ENCODE measurements at regions not wholly inside any gene's neighbourhood (a gene's known extent, or its start where the extent isn't known, plus 50 kb on each side); places are given as distances from the start of the nearest gene placed in this dataset.
"Not testable (repeated sequence)": the region's sequence is repeated elsewhere in the genome, so short reads cannot be mapped to it uniquely, and the experiment has no call there.

DNA sequence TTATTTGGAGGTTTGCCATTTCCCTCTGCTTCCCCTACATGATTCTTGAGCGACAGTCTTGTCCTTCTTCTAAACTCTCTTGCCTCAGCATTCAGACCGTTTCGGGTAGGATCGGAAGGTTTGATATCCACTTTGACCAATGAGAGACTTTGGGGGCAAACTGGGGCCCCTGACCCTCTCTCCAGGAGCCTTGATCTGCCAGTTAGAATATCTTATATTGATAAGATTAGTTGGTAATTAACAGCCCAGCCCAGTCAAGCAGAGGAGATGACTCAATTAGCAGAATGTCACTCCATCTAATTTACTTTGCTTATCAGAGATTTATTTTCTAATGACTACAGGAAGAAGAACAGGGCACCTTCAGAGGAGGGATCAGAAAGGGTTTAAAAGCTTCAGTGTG, 532.8 kb downstream of the XYLT1 start:
- CTCF ChIA-PET = no interaction called here
- Histone ChIP-seq H3K9me3 (ENCODE audit: low read length) (no peaks in the 10 kb centered on the region), H3K9ac (ENCODE audit: low read length) (no peak overlapping the region), H3K27ac (ENCODE audit: low read length) (no peak overlapping the region), H3K4me2 (ENCODE audit: low read length) (no peak overlapping the region), H3K4me3 (ENCODE audit: low read length) (no peak overlapping the region), H3K27me3 (ENCODE audit: low read length) (no peaks in the 10 kb centered on the region), H4K20me1 (ENCODE audit: low read length) (no peaks in the 10 kb centered on the region), H3K79me2 (ENCODE audit: low read length) (no peaks in the 10 kb centered on the region), H3K4me1 (ENCODE audit: insufficient read depth, low read length) (no peaks in the 10 kb centered on the region), H3K36me3 (ENCODE audit: low read depth, low read length) (no peaks in the 10 kb centered on the region), H2AFZ (ENCODE audit: low read length) (no peak overlapping the region), H3K9me2 (replicated peaks; ENCODE audit: low read length) (no peaks in the 10 kb centered on the region), H3F3A (ENCODE audit: low read length, unreplicated experiment) (no peaks in the 10 kb centered on the region)
- ATAC-seq (no peak), DNase-seq (no peak)
- intact Hi-C loops (cut with micrococcal nuclease) = no loop called here
- TF ChIP-seq EZH2 (IDR thresholded peaks at IDR 0.05; ENCODE audit: low read length, unreplicated experiment) (no peak), EZH2phosphoT487 (IDR thresholded peaks at IDR 0.05; ENCODE audit: borderline replicate concordance, low read length) (no peak)
- TF ChIP-seq, protein P1, sequence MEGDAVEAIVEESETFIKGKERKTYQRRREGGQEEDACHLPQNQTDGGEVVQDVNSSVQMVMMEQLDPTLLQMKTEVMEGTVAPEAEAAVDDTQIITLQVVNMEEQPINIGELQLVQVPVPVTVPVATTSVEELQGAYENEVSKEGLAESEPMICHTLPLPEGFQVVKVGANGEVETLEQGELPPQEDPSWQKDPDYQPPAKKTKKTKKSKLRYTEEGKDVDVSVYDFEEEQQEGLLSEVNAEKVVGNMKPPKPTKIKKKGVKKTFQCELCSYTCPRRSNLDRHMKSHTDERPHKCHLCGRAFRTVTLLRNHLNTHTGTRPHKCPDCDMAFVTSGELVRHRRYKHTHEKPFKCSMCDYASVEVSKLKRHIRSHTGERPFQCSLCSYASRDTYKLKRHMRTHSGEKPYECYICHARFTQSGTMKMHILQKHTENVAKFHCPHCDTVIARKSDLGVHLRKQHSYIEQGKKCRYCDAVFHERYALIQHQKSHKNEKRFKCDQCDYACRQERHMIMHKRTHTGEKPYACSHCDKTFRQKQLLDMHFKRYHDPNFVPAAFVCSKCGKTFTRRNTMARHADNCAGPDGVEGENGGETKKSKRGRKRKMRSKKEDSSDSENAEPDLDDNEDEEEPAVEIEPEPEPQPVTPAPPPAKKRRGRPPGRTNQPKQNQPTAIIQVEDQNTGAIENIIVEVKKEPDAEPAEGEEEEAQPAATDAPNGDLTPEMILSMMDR (conservative IDR thresholded peaks at IDR 0.05; ENCODE audit: low read depth, low read length) = no peak
- POLR2A ChIA-PET (ENCODE audit: unreplicated experiment) = no interaction called here
- BruUV-seq (replicated peaks) = no TSS peak

DNA sequence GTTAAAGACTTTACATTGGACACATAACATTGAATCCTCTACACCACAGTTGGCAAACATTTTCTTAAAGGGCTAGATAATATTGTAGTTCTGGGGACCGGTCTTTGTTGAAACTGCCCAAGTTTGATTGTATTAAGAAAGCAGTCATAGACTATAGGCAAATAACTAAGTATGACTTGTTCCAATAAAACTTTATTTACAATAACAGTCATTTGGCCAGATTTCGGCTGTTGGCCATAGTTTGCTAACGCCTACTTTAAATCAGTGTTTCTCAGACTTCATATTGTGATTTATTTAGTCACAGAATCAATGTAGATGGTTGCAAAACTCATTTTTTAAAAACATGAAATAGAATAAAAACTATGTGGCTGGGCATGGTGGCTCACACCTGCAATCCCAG, 531.8 kb downstream of the XYLT1 start:
- Histone ChIP-seq H3K79me2 (ENCODE audit: low read length) (no peaks in the 10 kb centered on the region), H3K9me3 (ENCODE audit: low read length) (no peaks in the 10 kb centered on the region), H3K4me1 (ENCODE audit: insufficient read depth, low read length) (no peaks in the 10 kb centered on the region), H3K27ac (ENCODE audit: low read length) (no peak overlapping the region), H3K4me3 (ENCODE audit: low read length) (no peak overlapping the region), H3K4me2 (ENCODE audit: low read length) (no peak overlapping the region), H3F3A (ENCODE audit: low read length, unreplicated experiment) (no peaks in the 10 kb centered on the region), H3K9ac (ENCODE audit: low read length) (no peak overlapping the region), H3K27me3 (ENCODE audit: low read length) (no peaks in the 10 kb centered on the region), H2AFZ (ENCODE audit: low read length) (no peak overlapping the region), H4K20me1 (ENCODE audit: low read length) (no peaks in the 10 kb centered on the region), H3K9me2 (replicated peaks; ENCODE audit: low read length) (no peaks in the 10 kb centered on the region), H3K36me3 (ENCODE audit: low read depth, low read length) (no peaks in the 10 kb centered on the region)
- no TSS peak for BruUV-seq (replicated peaks)
- DNase-seq (no peak), ATAC-seq (no peak)
- TF ChIP-seq EZH2 (IDR thresholded peaks at IDR 0.05; ENCODE audit: low read length, unreplicated experiment) (no peak), EZH2phosphoT487 (IDR thresholded peaks at IDR 0.05; ENCODE audit: borderline replicate concordance, low read length) (no peak)
- TF ChIP-seq, protein P1 (conservative IDR thresholded peaks at IDR 0.05; ENCODE audit: low read depth, low read length) = no peak
- intact Hi-C loops (cut with micrococcal nuclease) = no loop called here
- POLR2A ChIA-PET (ENCODE audit: unreplicated experiment) = no interaction called here
- CTCF ChIA-PET = no interaction called here

DNA sequence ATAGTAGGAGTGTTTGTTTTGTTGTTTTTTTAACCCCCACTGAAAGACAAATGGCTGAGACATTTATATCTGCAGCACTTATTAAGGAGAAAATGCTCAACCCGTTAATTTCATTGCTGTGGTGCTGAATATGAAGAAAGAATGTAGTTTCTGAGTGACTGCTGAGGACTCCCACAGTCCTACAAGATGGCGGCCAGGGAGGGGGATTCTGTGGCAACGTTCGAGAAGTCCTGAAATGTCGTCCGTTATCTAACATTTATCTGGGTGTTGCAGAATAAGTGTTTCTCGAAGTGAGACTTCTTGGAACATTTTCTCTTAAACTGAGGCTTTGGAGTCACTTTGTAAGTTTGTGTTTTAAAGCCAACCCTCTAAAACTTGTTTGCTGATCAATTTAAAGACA, 530.4 kb downstream of the XYLT1 start:
- Histone ChIP-seq H3K9me2 (replicated peaks; ENCODE audit: low read length) (no peaks in the 10 kb centered on the region), H3K4me3 (ENCODE audit: low read length) (no peak overlapping the region), H3K27me3 (ENCODE audit: low read length) (no peaks in the 10 kb centered on the region), H3K27ac (ENCODE audit: low read length) (no peak overlapping the region), H3F3A (ENCODE audit: low read length, unreplicated experiment) (no peaks in the 10 kb centered on the region), H3K4me2 (ENCODE audit: low read length) (no peak overlapping the region), H4K20me1 (ENCODE audit: low read length) (no peaks in the 10 kb centered on the region), H3K9ac (ENCODE audit: low read length) (no peak overlapping the region), H2AFZ (ENCODE audit: low read length) (no peak overlapping the region), H3K4me1 (ENCODE audit: insufficient read depth, low read length) (no peaks in the 10 kb centered on the region), H3K36me3 (ENCODE audit: low read depth, low read length) (no peaks in the 10 kb centered on the region), H3K9me3 (ENCODE audit: low read length) (no peaks in the 10 kb centered on the region), H3K79me2 (ENCODE audit: low read length) (no peaks in the 10 kb centered on the region)
- TF ChIP-seq, protein P1 (conservative IDR thresholded peaks at IDR 0.05; ENCODE audit: low read depth, low read length) = no peak
- TF ChIP-seq EZH2phosphoT487 (IDR thresholded peaks at IDR 0.05; ENCODE audit: borderline replicate concordance, low read length) (no peak), EZH2 (IDR thresholded peaks at IDR 0.05; ENCODE audit: low read length, unreplicated experiment) (no peak)
- no TSS peak for BruUV-seq (replicated peaks)
- ChIA-PET POLR2A (ENCODE audit: unreplicated experiment) (no interaction called here), CTCF (no interaction called here)
- ATAC-seq (no peak), DNase-seq (no peak)
- intact Hi-C loops (cut with micrococcal nuclease) = no loop called here

DNA sequence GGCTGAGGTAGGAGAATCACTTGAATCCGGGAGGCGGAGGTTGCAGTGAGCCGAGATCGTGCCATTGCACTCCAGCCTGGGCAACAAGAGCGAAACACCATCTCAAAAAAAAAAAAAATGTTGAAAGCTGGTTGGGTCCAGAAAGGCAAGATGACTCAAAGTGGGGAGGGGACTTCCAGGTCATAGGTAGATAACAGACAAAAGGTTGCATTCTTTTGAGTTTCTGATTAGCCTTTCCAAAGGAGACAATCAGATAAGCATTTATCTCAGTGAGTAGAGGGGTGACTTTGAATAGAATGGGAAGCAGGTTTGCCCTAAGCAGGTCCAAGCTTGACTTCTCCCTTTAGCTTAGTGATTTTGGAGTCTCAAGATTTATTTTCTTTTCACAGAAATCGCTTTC, 527.9 kb downstream of the XYLT1 start:
- H3K9ac ChIP-seq (ENCODE audit: low read length); H3K27ac ChIP-seq (ENCODE audit: low read length); H3K4me3 ChIP-seq (ENCODE audit: low read length); CTCF ChIA-PET; H3K4me1 ChIP-seq (ENCODE audit: insufficient read depth, low read length); H2AFZ ChIP-seq (ENCODE audit: low read length); DNase-seq; ATAC-seq; H4K20me1 ChIP-seq (ENCODE audit: low read length); H3F3A ChIP-seq (ENCODE audit: low read length, unreplicated experiment); H3K79me2 ChIP-seq (ENCODE audit: low read length); H3K9me2 ChIP-seq (replicated peaks; ENCODE audit: low read length); H3K9me3 ChIP-seq (ENCODE audit: low read length); H3K27me3 ChIP-seq (ENCODE audit: low read length); H3K4me2 ChIP-seq (ENCODE audit: low read length); H3K36me3 ChIP-seq (ENCODE audit: low read depth, low read length); POLR2A ChIA-PET (ENCODE audit: unreplicated experiment); BruUV-seq (replicated peaks); intact Hi-C loops (cut with micrococcal nuclease): not testable (repeated sequence)
